ENCODE measurements at regions not wholly inside any gene's neighbourhood (a gene's known extent, or its start where the extent isn't known, plus 50 kb on each side); places are given as distances from the start of the nearest gene placed in this dataset.

GRCh38 chr9:115740986-115741385 lies 412.6 kb upstream of the PAPPA start:
- WGBS (ENCODE audit: low lambda C conversion rate): 0% methylated on average over 1 of the region's 1 CpG
- in situ Hi-C loops (cut with HindIII; ENCODE audit: extremely low pct_ligation_motif_present, low pct_unique_long_range_greater_than_20kb): no loop called here

More at GRCh38 chr9:115740986-115741385, 412.6 kb upstream of the PAPPA start:
- TF ChIP-seq MIXL1 (CRISPR knock-in tag; IDR thresholded peaks at IDR 0.05) (no peak), ZNF335 (CRISPR knock-in tag; IDR thresholded peaks at IDR 0.05) (no peak), ZNF580 (CRISPR knock-in tag; IDR thresholded peaks at IDR 0.05; ENCODE audit: borderline replicate concordance, low read depth) (no peak), CBX1 (IDR thresholded peaks at IDR 0.05; ENCODE audit: low read depth) (no peak), IRF1 (CRISPR knock-in tag; IDR thresholded peaks at IDR 0.05; ENCODE audit: low read depth) (no peak), STAT5B (CRISPR knock-in tag; IDR thresholded peaks at IDR 0.05) (no peak), SIN3B (IDR thresholded peaks at IDR 0.05; ENCODE audit: low read length) (no peak), ZNF503 (CRISPR knock-in tag; IDR thresholded peaks at IDR 0.05) (no peak), NFYC (CRISPR knock-in tag; IDR thresholded peaks at IDR 0.05) (no peak), NFE2L1 (CRISPR knock-in tag; IDR thresholded peaks at IDR 0.05; ENCODE audit: borderline replicate concordance) (no peak), GFI1 (CRISPR knock-in tag; IDR thresholded peaks at IDR 0.05; ENCODE audit: borderline replicate concordance) (no peak), ZNF615 (CRISPR knock-in tag; IDR thresholded peaks at IDR 0.05; ENCODE audit: borderline replicate concordance) (no peak), ZNF138 (CRISPR knock-in tag; IDR thresholded peaks at IDR 0.05; ENCODE audit: low read depth) (no peak), MED1 (CRISPR knock-in tag; IDR thresholded peaks at IDR 0.05) (no peak), ZNF496 (CRISPR knock-in tag; IDR thresholded peaks at IDR 0.05; ENCODE audit: insufficient replicate concordance) (no peak)
- TF ChIP-seq, protein P1, sequence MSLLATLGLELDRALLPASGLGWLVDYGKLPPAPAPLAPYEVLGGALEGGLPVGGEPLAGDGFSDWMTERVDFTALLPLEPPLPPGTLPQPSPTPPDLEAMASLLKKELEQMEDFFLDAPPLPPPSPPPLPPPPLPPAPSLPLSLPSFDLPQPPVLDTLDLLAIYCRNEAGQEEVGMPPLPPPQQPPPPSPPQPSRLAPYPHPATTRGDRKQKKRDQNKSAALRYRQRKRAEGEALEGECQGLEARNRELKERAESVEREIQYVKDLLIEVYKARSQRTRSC (CRISPR knock-in tag; IDR thresholded peaks at IDR 0.05; ENCODE audit: low read depth): no peak
- Histone ChIP-seq H4K20me1 (ENCODE audit: insufficient read depth, low read length) (no peaks in the 10 kb centered on the region), H3K36me3 (replicated peaks in 1 of 2; ENCODE audit: control insufficient read depth in 1 of 2, insufficient read depth in 2 of 2, low read length in 2 of 2) (no peaks in the 10 kb centered on the region), H3K4me3 (replicated peaks in 1 of 3; ENCODE audit: insufficient read depth in 1 of 3, low read depth in 2 of 3, low read length in 3 of 3) (no peak overlapping the region), H3K4me1 (ENCODE audit: insufficient read depth, low read length) (no peaks in the 10 kb centered on the region), H3K27ac (ENCODE audit: extremely low read length, insufficient read depth, low read length) (no peak overlapping the region), H3K79me2 (ENCODE audit: insufficient read depth, low read length) (no peaks in the 10 kb centered on the region), H3K4me2 (ENCODE audit: low read depth, low read length) (no peak overlapping the region), H3K9ac (ENCODE audit: insufficient read depth, low read depth, low read length) (no peak overlapping the region), H3K27me3 (ENCODE audit: control insufficient read depth in 1 of 2, insufficient read depth in 2 of 2, low read length in 2 of 2) (no peaks in the 10 kb centered on the region; a peak in 1 of 5 replicates), H3K9me3 (ENCODE audit: low read length) (no peaks in the 10 kb centered on the region), H2AFZ (ENCODE audit: low read length) (no peak overlapping the region)
- intact Hi-C loops (cut with micrococcal nuclease; ENCODE audit: unreplicated experiment): no loop called here
- BruUV-seq (replicated peaks): no TSS peak
- ChIA-PET CTCF (ENCODE audit: low intra/inter-chr PET ratio, low total read pairs) (no interaction called here), POLR2A (no interaction called here)
- FAIRE-seq: no peak
- ATAC-seq: no peak
- no peak for DNase-seq (ENCODE audit: low spot score)
